HepG2 (cell line): ENCODE measurements at regions not wholly inside any gene's neighbourhood (a gene's known extent, or its start where the extent isn't known, plus 50 kb on each side); places are given as distances from the start of the nearest gene placed in this dataset.

Experiments used
- CCDC6 ChIP-seq: sonication (generic); formaldehyde crosslinking; IDR thresholded peaks from 2 replicates; pipeline ENCODE4 v1.8.1; 2022; ENCODE audit warnings: mild to moderate bottlenecking, missing genetic modification reagents, moderate library complexity
- DRAP1 ChIP-seq: IDR thresholded peaks from 2 replicates; pipeline ENCODE4 v1.6.1; 2016; ENCODE audit warnings: missing genetic modification reagents, missing compliant biosample characterization
- HOMEZ ChIP-seq: IDR thresholded peaks from 2 replicates; pipeline ENCODE4 v1.6.1; 2016; ENCODE audit warnings: low read depth
- NFATC3 ChIP-seq: sonication (generic); formaldehyde crosslinking; IDR thresholded peaks from 2 replicates; pipeline ENCODE4 v1.5.1; 2020; ENCODE audit warnings: mild to moderate bottlenecking, missing genetic modification reagents
- RFX5 ChIP-seq: IDR thresholded peaks from 2 replicates; pipeline ENCODE4 v1.6.1; 2011; ENCODE audit warnings: low read depth, low read length, improper control_type of control experiment
- RXRB ChIP-seq: IDR thresholded peaks from 2 replicates; pipeline ENCODE4 v1.6.1; 2016; ENCODE audit warnings: borderline replicate concordance, missing genetic modification reagents, missing compliant biosample characterization
- SRY ChIP-seq: sonication (generic); formaldehyde crosslinking; IDR thresholded peaks from 2 replicates; pipeline ENCODE4 v1.8.0; 2022; ENCODE audit warnings: mild to moderate bottlenecking, missing genetic modification reagents
- ZNF572 ChIP-seq: sonication (generic); formaldehyde crosslinking; IDR thresholded peaks from 2 replicates; pipeline ENCODE4 v1.5.1; 2020; ENCODE audit warnings: mild to moderate bottlenecking, missing genetic modification reagents
- ZNF660 ChIP-seq: sonication (generic); formaldehyde crosslinking; IDR thresholded peaks from 2 replicates; pipeline ENCODE4 v1.5.1; 2020; ENCODE audit warnings: mild to moderate bottlenecking, low read depth, missing genetic modification reagents, borderline replicate concordance
- TF ChIP-seq, protein P1 (sequence below), 2 experiments: sonication (generic) in 1 of 2; formaldehyde crosslinking in 1 of 2; IDR thresholded peaks; 2 replicates each; pipeline versions ENCODE4 v1.4.0 to v1.6.1; 2016 to 2020; ENCODE audit warnings: borderline replicate concordance in 1 of 2, low read depth in 1 of 2, mild to moderate bottlenecking in 1 of 2, missing genetic modification reagents in 1 of 2
- TF ChIP-seq, protein P2 (sequence below): sonication (generic); formaldehyde crosslinking; IDR thresholded peaks from 2 replicates; pipeline ENCODE4 v1.5.1; 2020; ENCODE audit warnings: missing genetic modification reagents, mild to moderate bottlenecking, borderline replicate concordance
- TF ChIP-seq, protein P3 (sequence below): IDR thresholded peaks from 2 replicates; pipeline ENCODE4 v1.6.1; 2016; ENCODE audit warnings: missing compliant biosample characterization, missing genetic modification reagents, borderline replicate concordance

DNA sequence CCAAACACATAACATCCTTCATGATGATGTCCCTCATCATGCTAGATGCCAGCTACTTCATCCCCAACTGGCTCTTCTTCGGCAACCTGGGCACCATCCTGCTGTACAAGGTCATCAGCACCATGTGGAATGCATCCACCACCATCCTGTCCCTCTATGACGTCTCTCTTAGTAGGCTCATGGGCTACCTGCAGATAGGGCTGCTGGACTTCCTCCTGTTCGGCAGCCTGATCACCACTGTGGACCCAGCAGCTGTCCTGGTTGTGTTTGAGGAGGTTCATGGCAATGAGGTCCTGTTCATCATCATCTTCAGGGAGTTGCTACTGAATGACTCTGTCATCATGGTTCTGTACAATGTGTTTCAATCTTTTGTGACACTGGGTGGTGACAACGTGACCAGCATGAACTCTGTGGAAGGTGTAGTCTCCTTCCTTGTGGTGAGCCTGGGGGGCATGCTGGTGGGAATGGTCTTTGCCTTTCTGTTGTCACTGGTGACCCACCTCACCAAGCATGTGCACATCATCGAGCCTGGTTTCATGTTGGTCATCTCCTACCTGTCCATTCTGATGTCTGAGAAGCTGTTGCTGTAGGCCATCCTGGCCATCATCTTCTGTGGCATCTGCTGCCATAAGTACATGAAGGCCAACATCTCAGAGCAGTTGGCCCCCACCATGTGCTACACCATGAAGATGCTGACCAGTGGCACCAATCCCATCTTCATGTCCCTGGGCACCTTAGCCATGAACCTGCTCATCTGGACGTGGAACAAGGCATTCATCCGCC lies 120.7 kb upstream of the SERPIND1 start (continued):
- TF ChIP-seq, protein P1, sequence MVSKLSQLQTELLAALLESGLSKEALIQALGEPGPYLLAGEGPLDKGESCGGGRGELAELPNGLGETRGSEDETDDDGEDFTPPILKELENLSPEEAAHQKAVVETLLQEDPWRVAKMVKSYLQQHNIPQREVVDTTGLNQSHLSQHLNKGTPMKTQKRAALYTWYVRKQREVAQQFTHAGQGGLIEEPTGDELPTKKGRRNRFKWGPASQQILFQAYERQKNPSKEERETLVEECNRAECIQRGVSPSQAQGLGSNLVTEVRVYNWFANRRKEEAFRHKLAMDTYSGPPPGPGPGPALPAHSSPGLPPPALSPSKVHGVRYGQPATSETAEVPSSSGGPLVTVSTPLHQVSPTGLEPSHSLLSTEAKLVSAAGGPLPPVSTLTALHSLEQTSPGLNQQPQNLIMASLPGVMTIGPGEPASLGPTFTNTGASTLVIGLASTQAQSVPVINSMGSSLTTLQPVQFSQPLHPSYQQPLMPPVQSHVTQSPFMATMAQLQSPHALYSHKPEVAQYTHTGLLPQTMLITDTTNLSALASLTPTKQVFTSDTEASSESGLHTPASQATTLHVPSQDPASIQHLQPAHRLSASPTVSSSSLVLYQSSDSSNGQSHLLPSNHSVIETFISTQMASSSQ (IDR thresholded peaks at IDR 0.05; ENCODE audit: low read depth) = no peak
- TF ChIP-seq, protein P1 (CRISPR knock-in tag; IDR thresholded peaks at IDR 0.05; ENCODE audit: borderline replicate concordance) = no peak
- TF ChIP-seq NFATC3 (CRISPR knock-in tag) (no peak), DRAP1 (CRISPR knock-in tag) (no peak), SRY (CRISPR knock-in tag) (no peak), RFX5 (no peak), CCDC6 (CRISPR knock-in tag) (no peak), HOMEZ (CRISPR knock-in tag) (no peak), ZNF660 (CRISPR knock-in tag) (no peak), ZNF572 (CRISPR knock-in tag) (no peak), RXRB (CRISPR knock-in tag) (no peak)
- TF ChIP-seq, protein P2, sequence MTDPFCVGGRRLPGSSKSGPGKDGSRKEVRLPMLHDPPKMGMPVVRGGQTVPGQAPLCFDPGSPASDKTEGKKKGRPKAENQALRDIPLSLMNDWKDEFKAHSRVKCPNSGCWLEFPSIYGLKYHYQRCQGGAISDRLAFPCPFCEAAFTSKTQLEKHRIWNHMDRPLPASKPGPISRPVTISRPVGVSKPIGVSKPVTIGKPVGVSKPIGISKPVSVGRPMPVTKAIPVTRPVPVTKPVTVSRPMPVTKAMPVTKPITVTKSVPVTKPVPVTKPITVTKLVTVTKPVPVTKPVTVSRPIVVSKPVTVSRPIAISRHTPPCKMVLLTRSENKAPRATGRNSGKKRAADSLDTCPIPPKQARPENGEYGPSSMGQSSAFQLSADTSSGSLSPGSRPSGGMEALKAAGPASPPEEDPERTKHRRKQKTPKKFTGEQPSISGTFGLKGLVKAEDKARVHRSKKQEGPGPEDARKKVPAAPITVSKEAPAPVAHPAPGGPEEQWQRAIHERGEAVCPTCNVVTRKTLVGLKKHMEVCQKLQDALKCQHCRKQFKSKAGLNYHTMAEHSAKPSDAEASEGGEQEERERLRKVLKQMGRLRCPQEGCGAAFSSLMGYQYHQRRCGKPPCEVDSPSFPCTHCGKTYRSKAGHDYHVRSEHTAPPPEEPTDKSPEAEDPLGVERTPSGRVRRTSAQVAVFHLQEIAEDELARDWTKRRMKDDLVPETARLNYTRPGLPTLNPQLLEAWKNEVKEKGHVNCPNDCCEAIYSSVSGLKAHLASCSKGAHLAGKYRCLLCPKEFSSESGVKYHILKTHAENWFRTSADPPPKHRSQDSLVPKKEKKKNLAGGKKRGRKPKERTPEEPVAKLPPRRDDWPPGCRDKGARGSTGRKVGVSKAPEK (CRISPR knock-in tag) = no peak
- TF ChIP-seq, protein P3, sequence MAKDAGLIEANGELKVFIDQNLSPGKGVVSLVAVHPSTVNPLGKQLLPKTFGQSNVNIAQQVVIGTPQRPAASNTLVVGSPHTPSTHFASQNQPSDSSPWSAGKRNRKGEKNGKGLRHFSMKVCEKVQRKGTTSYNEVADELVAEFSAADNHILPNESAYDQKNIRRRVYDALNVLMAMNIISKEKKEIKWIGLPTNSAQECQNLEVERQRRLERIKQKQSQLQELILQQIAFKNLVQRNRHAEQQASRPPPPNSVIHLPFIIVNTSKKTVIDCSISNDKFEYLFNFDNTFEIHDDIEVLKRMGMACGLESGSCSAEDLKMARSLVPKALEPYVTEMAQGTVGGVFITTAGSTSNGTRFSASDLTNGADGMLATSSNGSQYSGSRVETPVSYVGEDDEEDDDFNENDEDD (CRISPR knock-in tag) = no peak
- TF ChIP-seq, all 625 proteins: peak for 0
